T47D (cell line): ENCODE measurements at regions not wholly inside any gene's neighbourhood (a gene's known extent, or its start where the extent isn't known, plus 50 kb on each side); places are given as distances from the start of the nearest gene placed in this dataset.

Experiments
- DNase-seq, 2 experiments: peaks; one replicate each; pipeline versions ENCODE4 v3.0.0 to v3.0.0-alpha.2; 2011 to 2012; ENCODE audit warnings: low read depth in 1 of 2, low spot score in 1 of 2
- JUND ChIP-seq: IDR thresholded peaks from 2 replicates; pipeline ENCODE4 v1.6.1; 2012; ENCODE audit warnings: low read depth
- in situ Hi-C: cut with HindIII; loops from 2 replicates; pipeline ENCODE4 v1.10.0; 2016; ENCODE audit warnings: low sequenced_read_pairs, low pct_unique_long_range_greater_than_20kb

- no peak for DNase-seq
- in situ Hi-C loops, result no loop called here
- TF ChIP-seq JUND, result no peak
Measured at GRCh38 chr4:30783751-30784150, 63.6 kb downstream of the PCDH7 start.

GRCh38 chr4:30789219-30789671, 69.1 kb downstream of the PCDH7 start:
- in situ Hi-C loops, result no loop called here
- DNase-seq, result peak; percentile 2 to 37
- TF ChIP-seq JUND, result no peak

- no peak for TF ChIP-seq JUND
- in situ Hi-C loops, result no loop called here
- no peak for DNase-seq
Measured at GRCh38 chr4:30790123-30790522, 70.0 kb downstream of the PCDH7 start.

GRCh38 chr4:30790998-30791397, 70.8 kb downstream of the PCDH7 start:
- in situ Hi-C loops, result no loop called here
- no peak for DNase-seq
- no peak for TF ChIP-seq JUND

- in situ Hi-C loops, result no loop called here
- no peak for DNase-seq
- TF ChIP-seq JUND, result no peak
Measured at GRCh38 chr4:30792601-30793000, 72.4 kb downstream of the PCDH7 start.

- in situ Hi-C loops, result no loop called here
- no peak for DNase-seq
- no peak for TF ChIP-seq JUND
Measured at GRCh38 chr4:30801876-30802275, 81.7 kb downstream of the PCDH7 start.

- in situ Hi-C loops, result no loop called here
- TF ChIP-seq JUND, result no peak
- peak in 1 of 2 experiments; percentile 13 for DNase-seq
Measured at GRCh38 chr4:30802622-30803323, 82.6 kb downstream of the PCDH7 start.

- in situ Hi-C loops, result no loop called here
- no peak for DNase-seq
- TF ChIP-seq JUND, result no peak
Measured at GRCh38 chr4:30808276-30808675, 88.1 kb downstream of the PCDH7 start.

GRCh38 chr4:30811296-30811695, 91.1 kb downstream of the PCDH7 start:
- in situ Hi-C loops, result no loop called here
- no peak for TF ChIP-seq JUND
- no peak for DNase-seq

- TF ChIP-seq JUND, result no peak
- no peak for DNase-seq
- in situ Hi-C loops, result no loop called here
Measured at GRCh38 chr4:30815685-30816084, 95.5 kb downstream of the PCDH7 start.

GRCh38 chr4:30817447-30817846, 97.3 kb downstream of the PCDH7 start:
- no peak for TF ChIP-seq JUND
- no peak for DNase-seq
- in situ Hi-C loops, result no loop called here

GRCh38 chr4:30818541-30818940, 98.4 kb downstream of the PCDH7 start:
- DNase-seq, result no peak
- no peak for TF ChIP-seq JUND
- in situ Hi-C loops, result no loop called here

- in situ Hi-C loops, result no loop called here
- peak in 1 of 2 experiments; percentile 14 for DNase-seq
- TF ChIP-seq JUND, result no peak
Measured at GRCh38 chr4:30821275-30821674, 101.1 kb downstream of the PCDH7 start.
